ENCODE measurements at regions not wholly inside any gene's neighbourhood (a gene's known extent, or its start where the extent isn't known, plus 50 kb on each side); places are given as distances from the start of the nearest gene placed in this dataset.
A peak's percentile ranks its signal among the peaks of the same experiment; 100 is the strongest.

GRCh38 chr18:29436459-29436858, 1259.5 kb upstream of the CDH2 start:
- Histone ChIP-seq H3K36me3 (ENCODE audit: control insufficient read depth in 2 of 3, insufficient read depth in 3 of 3, low read length in 3 of 3) (no peaks in the 10 kb centered on the region), H3K4me1 (ENCODE audit: control insufficient read depth in 2 of 3, insufficient read depth in 2 of 3, low read depth in 1 of 3, low read length in 3 of 3) (no peaks in the 10 kb centered on the region), H3K9ac (ENCODE audit: low read length in 3 of 3) (no peak overlapping the region), H3K27me3 (ENCODE audit: control insufficient read depth, insufficient read depth, low read length) (no peaks in the 10 kb centered on the region), H3K4me3 (ENCODE audit: low read length in 3 of 3) (no peak overlapping the region), H3K9me3 (ENCODE audit: control insufficient read depth in 2 of 3, insufficient read depth in 1 of 3, low read length in 3 of 3) (no peaks in the 10 kb centered on the region), H3K27ac (ENCODE audit: low read depth in 2 of 2, low read length in 2 of 2) (no peak overlapping the region)
- FAIRE-seq = no peak
- intact Hi-C loops (cut with DNase I) = no loop called here
- DNase-seq = no peak
- TF ChIP-seq, protein P1, sequence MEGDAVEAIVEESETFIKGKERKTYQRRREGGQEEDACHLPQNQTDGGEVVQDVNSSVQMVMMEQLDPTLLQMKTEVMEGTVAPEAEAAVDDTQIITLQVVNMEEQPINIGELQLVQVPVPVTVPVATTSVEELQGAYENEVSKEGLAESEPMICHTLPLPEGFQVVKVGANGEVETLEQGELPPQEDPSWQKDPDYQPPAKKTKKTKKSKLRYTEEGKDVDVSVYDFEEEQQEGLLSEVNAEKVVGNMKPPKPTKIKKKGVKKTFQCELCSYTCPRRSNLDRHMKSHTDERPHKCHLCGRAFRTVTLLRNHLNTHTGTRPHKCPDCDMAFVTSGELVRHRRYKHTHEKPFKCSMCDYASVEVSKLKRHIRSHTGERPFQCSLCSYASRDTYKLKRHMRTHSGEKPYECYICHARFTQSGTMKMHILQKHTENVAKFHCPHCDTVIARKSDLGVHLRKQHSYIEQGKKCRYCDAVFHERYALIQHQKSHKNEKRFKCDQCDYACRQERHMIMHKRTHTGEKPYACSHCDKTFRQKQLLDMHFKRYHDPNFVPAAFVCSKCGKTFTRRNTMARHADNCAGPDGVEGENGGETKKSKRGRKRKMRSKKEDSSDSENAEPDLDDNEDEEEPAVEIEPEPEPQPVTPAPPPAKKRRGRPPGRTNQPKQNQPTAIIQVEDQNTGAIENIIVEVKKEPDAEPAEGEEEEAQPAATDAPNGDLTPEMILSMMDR (IDR thresholded peaks at IDR 0.05; ENCODE audit: borderline replicate concordance, extremely low read depth, insufficient read depth) = no peak

- no peaks in the 10 kb centered on the region for H3K4me1 ChIP-seq (ENCODE audit: control insufficient read depth in 2 of 3, insufficient read depth in 2 of 3, low read depth in 1 of 3, low read length in 3 of 3)
- no peak overlapping the region for H3K9ac ChIP-seq (ENCODE audit: low read length in 3 of 3)
- no peaks in the 10 kb centered on the region for H3K36me3 ChIP-seq (ENCODE audit: control insufficient read depth in 2 of 3, insufficient read depth in 3 of 3, low read length in 3 of 3)
- no peak overlapping the region for H3K27ac ChIP-seq (ENCODE audit: low read depth in 2 of 2, low read length in 2 of 2)
- H3K4me3 ChIP-seq (ENCODE audit: low read length in 3 of 3) = no peak overlapping the region
- intact Hi-C loops (cut with DNase I) = no loop called here
- H3K27me3 ChIP-seq (ENCODE audit: control insufficient read depth, insufficient read depth, low read length) = no peaks in the 10 kb centered on the region
- DNase-seq (no peak), FAIRE-seq (no peak)
- no peaks in the 10 kb centered on the region for H3K9me3 ChIP-seq (ENCODE audit: control insufficient read depth in 2 of 3, insufficient read depth in 1 of 3, low read length in 3 of 3)
- TF ChIP-seq, protein P1 (IDR thresholded peaks at IDR 0.05; ENCODE audit: borderline replicate concordance, extremely low read depth, insufficient read depth) = no peak
These were observed 1257.7 kb upstream of the CDH2 start for GRCh38 chr18:29434650-29435049.

DNA sequence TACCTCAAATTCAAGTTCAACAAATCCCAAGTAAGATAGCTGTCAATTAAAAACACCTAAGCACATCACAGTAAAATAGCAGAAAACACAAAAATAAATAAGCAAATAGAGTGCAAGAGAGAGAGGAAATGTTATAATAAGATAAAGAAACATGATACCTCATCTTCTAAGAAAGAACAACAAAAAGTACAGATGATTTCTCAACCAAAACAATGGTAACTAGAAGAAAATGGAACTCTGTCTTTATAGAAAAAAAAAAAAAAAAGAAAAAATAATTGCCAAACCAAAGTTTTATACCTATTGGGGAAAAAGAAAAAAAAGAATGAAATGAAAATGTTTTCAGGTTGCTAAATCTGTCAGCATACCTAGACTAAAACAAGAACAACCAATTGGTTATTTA, 1253.5 kb upstream of the CDH2 start:
- TF ChIP-seq, protein P1 (IDR thresholded peaks at IDR 0.05; ENCODE audit: borderline replicate concordance, extremely low read depth, insufficient read depth) = no peak
- Histone ChIP-seq H3K4me3 (ENCODE audit: low read length in 3 of 3) (no peak overlapping the region), H3K9me3 (ENCODE audit: control insufficient read depth in 2 of 3, insufficient read depth in 1 of 3, low read length in 3 of 3) (no peaks in the 10 kb centered on the region), H3K9ac (ENCODE audit: low read length in 3 of 3) (no peak overlapping the region), H3K4me1 (ENCODE audit: control insufficient read depth in 2 of 3, insufficient read depth in 2 of 3, low read depth in 1 of 3, low read length in 3 of 3) (no peaks in the 10 kb centered on the region), H3K27me3 (ENCODE audit: control insufficient read depth, insufficient read depth, low read length) (no peaks in the 10 kb centered on the region), H3K36me3 (ENCODE audit: control insufficient read depth in 2 of 3, insufficient read depth in 3 of 3, low read length in 3 of 3) (no peaks in the 10 kb centered on the region), H3K27ac (ENCODE audit: low read depth in 2 of 2, low read length in 2 of 2) (no peak overlapping the region)
- FAIRE-seq (peak; percentile 19), DNase-seq (no peak)
- intact Hi-C loops (cut with DNase I) = no loop called here

GRCh38 chr18:29418136-29418535, 1241.2 kb upstream of the CDH2 start:
- FAIRE-seq (no peak), DNase-seq (no peak)
- H3K4me3 ChIP-seq (ENCODE audit: low read length in 3 of 3) = no peak overlapping the region
- H3K9me3 ChIP-seq (ENCODE audit: control insufficient read depth in 2 of 3, insufficient read depth in 1 of 3, low read length in 3 of 3) = peaks cover 0 to 10% (median 0%) of the 10 kb centered on the region in 3 donors
- no peak overlapping the region for H3K27ac ChIP-seq (ENCODE audit: low read depth in 2 of 2, low read length in 2 of 2)
- H3K9ac ChIP-seq (ENCODE audit: low read length in 3 of 3) = no peak overlapping the region
- TF ChIP-seq, protein P1 (IDR thresholded peaks at IDR 0.05; ENCODE audit: borderline replicate concordance, extremely low read depth, insufficient read depth) = no peak
- no peaks in the 10 kb centered on the region for H3K36me3 ChIP-seq (ENCODE audit: control insufficient read depth in 2 of 3, insufficient read depth in 3 of 3, low read length in 3 of 3)
- intact Hi-C loops (cut with DNase I) = no loop called here
- no peaks in the 10 kb centered on the region for H3K27me3 ChIP-seq (ENCODE audit: control insufficient read depth, insufficient read depth, low read length)
- no peaks in the 10 kb centered on the region for H3K4me1 ChIP-seq (ENCODE audit: control insufficient read depth in 2 of 3, insufficient read depth in 2 of 3, low read depth in 1 of 3, low read length in 3 of 3)
